SJSA1 (cell line): ENCODE measurements at regions not wholly inside any gene's neighbourhood (a gene's known extent, or its start where the extent isn't known, plus 50 kb on each side); places are given as distances from the start of the nearest gene placed in this dataset.

Experiments
- DNase-seq, 2 experiments: peaks; one replicate each; pipeline ENCODE4 v3.0.0-alpha.2; 2015 to 2020; ENCODE audit warnings: low spot score in 2 of 2, low read depth in 1 of 2
- H3K27ac ChIP-seq: fragments of 250-450 bp; sonication (Bioruptor Pico); 2 replicates; pipeline ENCODE4 v1.5.1; 2020; ENCODE audit warnings: mild to moderate bottlenecking, moderate library complexity
- H3K27me3 ChIP-seq: fragments of 250-450 bp; sonication (Bioruptor Pico); replicated peaks from 2 replicates; pipeline ENCODE4 v1.5.1; 2020; ENCODE audit warnings: mild to moderate bottlenecking, moderate library complexity
- H3K36me3 ChIP-seq: fragments of 250-450 bp; sonication (Bioruptor Pico); 2 replicates; pipeline ENCODE4 v1.5.1; 2020; ENCODE audit warnings: mild to moderate bottlenecking
- H3K4me1 ChIP-seq: fragments of 250-450 bp; sonication (Bioruptor Pico); replicated peaks from 2 replicates; pipeline ENCODE4 v1.6.1; 2021; ENCODE audit warnings: mild to moderate bottlenecking
- H3K4me3 ChIP-seq: fragments of 250-450 bp; sonication (Bioruptor Pico); 2 replicates; pipeline ENCODE4 v1.5.1; 2020; ENCODE audit warnings: mild to moderate bottlenecking
- H3K9me3 ChIP-seq: fragments of 250-450 bp; sonication (Bioruptor Pico); replicated peaks from 2 replicates; pipeline ENCODE4 v1.5.1; 2020; ENCODE audit warnings: mild to moderate bottlenecking

DNA sequence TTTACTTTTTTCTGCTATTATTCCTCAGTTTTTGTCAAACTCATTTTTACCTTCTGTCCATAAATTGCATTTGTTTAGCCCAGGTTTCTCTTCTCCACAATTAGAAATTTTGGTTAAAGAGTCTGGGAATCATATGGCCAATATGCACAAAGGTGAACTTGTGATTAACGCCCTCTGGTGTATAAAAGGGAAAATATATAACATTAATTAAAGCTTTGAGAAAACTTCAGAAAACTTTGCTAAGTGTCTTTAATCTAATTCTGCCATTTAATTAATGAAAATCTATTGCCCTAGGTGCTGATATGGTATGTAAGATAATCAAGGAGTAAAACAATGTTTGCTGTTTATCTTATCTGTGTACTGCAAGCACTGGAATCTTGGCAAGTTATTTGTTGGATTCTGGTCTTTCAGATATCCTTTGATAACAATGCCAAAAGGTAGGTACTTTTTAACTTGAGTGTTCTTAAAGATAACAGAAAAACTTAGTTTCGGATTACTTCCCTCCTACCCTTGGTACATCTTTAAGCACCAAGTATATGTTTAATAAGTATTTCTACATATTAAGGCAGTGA lies 402.6 kb downstream of the SUCLA2 start:
- no peaks in the 10 kb centered on the region for H3K4me1 ChIP-seq
- no peak overlapping the region for H3K27ac ChIP-seq
- H3K27me3 ChIP-seq: no peaks in the 10 kb centered on the region
- H3K4me3 ChIP-seq: no peak overlapping the region
- H3K36me3 ChIP-seq: no peaks in the 10 kb centered on the region
- peak in 1 of 2 experiments; percentile 3 for DNase-seq
- no peaks in the 10 kb centered on the region for H3K9me3 ChIP-seq

- Histone ChIP-seq H3K4me3 (no peak overlapping the region), H3K27me3 (no peaks in the 10 kb centered on the region), H3K9me3 (no peaks in the 10 kb centered on the region), H3K27ac (no peak overlapping the region), H3K36me3 (no peaks in the 10 kb centered on the region), H3K4me1 (no peaks in the 10 kb centered on the region)
- DNase-seq: no peak
Measured at GRCh38 chr13:47594833-47595232, 406.2 kb downstream of the SUCLA2 start.

GRCh38 chr13:47592256-47592655 lies 408.8 kb downstream of the SUCLA2 start:
- Histone ChIP-seq H3K4me3 (no peak overlapping the region), H3K27ac (no peak overlapping the region), H3K4me1 (no peaks in the 10 kb centered on the region), H3K36me3 (no peaks in the 10 kb centered on the region), H3K27me3 (no peaks in the 10 kb centered on the region), H3K9me3 (no peaks in the 10 kb centered on the region)
- no peak for DNase-seq

DNA sequence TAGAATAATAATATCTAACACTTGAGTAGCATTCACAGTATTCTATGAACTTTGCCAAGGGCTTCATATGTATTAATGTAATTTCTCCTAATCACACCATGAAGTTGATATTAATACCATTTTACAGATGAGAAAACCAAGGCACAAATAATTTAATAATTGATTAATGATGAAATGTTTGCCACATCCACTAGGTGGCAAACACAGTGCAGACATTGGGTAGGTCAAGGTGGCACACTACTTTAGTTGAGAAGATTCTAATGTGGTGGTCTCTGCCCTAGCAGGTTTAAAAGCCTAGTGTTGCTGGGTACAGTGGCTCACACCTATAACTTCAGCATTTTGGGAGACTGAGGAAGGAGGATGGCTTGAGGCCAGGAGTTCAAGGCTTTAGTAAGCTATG lies 412.4 kb downstream of the SUCLA2 start:
- no peak overlapping the region for H3K4me3 ChIP-seq
- H3K27me3 ChIP-seq: no peaks in the 10 kb centered on the region
- DNase-seq: no peak
- no peaks in the 10 kb centered on the region for H3K9me3 ChIP-seq
- no peak overlapping the region for H3K27ac ChIP-seq
- no peaks in the 10 kb centered on the region for H3K36me3 ChIP-seq
- H3K4me1 ChIP-seq: no peaks in the 10 kb centered on the region

- Histone ChIP-seq H3K27ac (no peak overlapping the region), H3K4me1 (no peaks in the 10 kb centered on the region), H3K4me3 (no peak overlapping the region), H3K27me3 (no peaks in the 10 kb centered on the region), H3K9me3 (no peaks in the 10 kb centered on the region), H3K36me3 (no peaks in the 10 kb centered on the region)
- no peak for DNase-seq
Measured at GRCh38 chr13:47572375-47572774, 428.7 kb downstream of the SUCLA2 start.

- Histone ChIP-seq H3K27ac (no peak overlapping the region), H3K4me1 (no peaks in the 10 kb centered on the region), H3K4me3 (no peak overlapping the region), H3K27me3 (no peaks in the 10 kb centered on the region; the same call in 1 of the 2 replicates), H3K9me3 (no peaks in the 10 kb centered on the region), H3K36me3 (no peaks in the 10 kb centered on the region)
- DNase-seq: no peak
Measured at GRCh38 chr13:47564041-47564440, 437.0 kb downstream of the SUCLA2 start.

GRCh38 chr13:47556703-47557102 lies 444.4 kb downstream of the SUCLA2 start:
- no peak for DNase-seq
- no peaks in the 10 kb centered on the region; the same call in 1 of the 2 replicates for H3K27me3 ChIP-seq
- H3K27ac ChIP-seq: no peak overlapping the region
- no peak overlapping the region for H3K4me3 ChIP-seq
- no peaks in the 10 kb centered on the region for H3K9me3 ChIP-seq
- H3K4me1 ChIP-seq: no peaks in the 10 kb centered on the region
- H3K36me3 ChIP-seq: no peaks in the 10 kb centered on the region

DNA sequence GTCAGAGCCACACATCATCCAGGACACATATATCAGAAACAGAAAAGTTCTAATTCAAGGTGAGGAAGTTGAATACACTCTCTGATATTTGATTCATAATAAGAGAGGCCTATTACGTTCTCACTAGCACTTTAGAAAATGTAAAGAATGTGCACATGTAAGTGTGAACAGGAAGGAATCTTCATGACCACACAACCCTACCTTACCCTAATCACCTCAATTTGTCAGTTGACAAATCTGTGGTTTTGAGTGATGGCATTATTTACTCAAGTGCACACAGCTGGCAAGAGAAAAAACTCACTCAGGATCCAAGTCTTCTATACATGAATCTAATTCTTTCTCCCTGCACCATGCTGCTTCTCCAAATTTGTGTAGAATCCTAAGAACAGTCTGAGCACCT lies 445.8 kb downstream of the SUCLA2 start:
- Histone ChIP-seq H3K9me3 (no peaks in the 10 kb centered on the region), H3K4me3 (no peak overlapping the region), H3K27me3 (no peaks in the 10 kb centered on the region; the same call in 1 of the 2 replicates), H3K4me1 (no peaks in the 10 kb centered on the region), H3K36me3 (no peaks in the 10 kb centered on the region), H3K27ac (no peak overlapping the region)
- no peak for DNase-seq

DNA sequence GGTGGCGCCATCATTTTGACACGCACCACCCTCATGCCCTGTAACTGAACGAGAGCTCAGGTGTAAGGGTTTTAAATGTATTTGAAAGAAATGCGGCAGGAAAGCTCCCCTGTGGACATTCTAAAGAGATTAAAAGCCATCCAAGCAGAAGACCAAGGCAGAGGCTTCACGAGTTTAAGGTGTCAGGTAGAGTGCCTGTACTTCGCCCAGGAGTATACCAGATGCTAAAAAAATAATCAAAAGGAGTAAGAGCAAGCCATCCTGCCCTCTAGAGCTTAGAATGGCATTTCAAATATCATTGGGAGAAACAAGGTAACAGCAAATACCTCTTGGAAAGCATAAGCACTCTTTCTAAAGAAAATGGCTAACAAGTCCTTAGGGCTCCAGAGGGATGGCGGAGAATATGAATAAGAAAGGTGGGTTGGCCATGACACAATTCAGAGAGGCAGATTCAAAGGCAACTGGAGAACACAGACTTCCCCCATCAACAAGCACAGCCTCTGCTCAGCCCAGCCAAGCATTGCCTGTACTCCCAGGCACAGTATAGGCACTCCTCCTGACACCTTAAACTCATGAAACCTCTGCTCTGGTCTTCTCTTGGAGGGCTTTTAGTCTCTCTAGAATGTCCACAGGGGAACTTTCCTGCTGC lies 447.6 kb downstream of the SUCLA2 start:
- H3K36me3 ChIP-seq: no peaks in the 10 kb centered on the region
- DNase-seq: no peak
- no peak overlapping the region for H3K4me3 ChIP-seq
- no peaks in the 10 kb centered on the region for H3K4me1 ChIP-seq
- H3K9me3 ChIP-seq: no peaks in the 10 kb centered on the region
- no peaks in the 10 kb centered on the region for H3K27me3 ChIP-seq
- H3K27ac ChIP-seq: no peak overlapping the region

GRCh38 chr13:47549219-47549752 lies 451.8 kb downstream of the SUCLA2 start:
- no peaks in the 10 kb centered on the region for H3K4me1 ChIP-seq
- no peaks in the 10 kb centered on the region for H3K9me3 ChIP-seq
- no peak overlapping the region for H3K27ac ChIP-seq
- H3K4me3 ChIP-seq: no peak overlapping the region
- no peaks in the 10 kb centered on the region for H3K27me3 ChIP-seq
- no peaks in the 10 kb centered on the region for H3K36me3 ChIP-seq
- DNase-seq: no peak

GRCh38 chr13:47548294-47548840 lies 452.7 kb downstream of the SUCLA2 start:
- DNase-seq: no peak
- Histone ChIP-seq H3K9me3 (no peaks in the 10 kb centered on the region), H3K27ac (no peak overlapping the region), H3K4me3 (no peak overlapping the region), H3K36me3 (no peaks in the 10 kb centered on the region), H3K27me3 (no peaks in the 10 kb centered on the region), H3K4me1 (no peaks in the 10 kb centered on the region)

DNA sequence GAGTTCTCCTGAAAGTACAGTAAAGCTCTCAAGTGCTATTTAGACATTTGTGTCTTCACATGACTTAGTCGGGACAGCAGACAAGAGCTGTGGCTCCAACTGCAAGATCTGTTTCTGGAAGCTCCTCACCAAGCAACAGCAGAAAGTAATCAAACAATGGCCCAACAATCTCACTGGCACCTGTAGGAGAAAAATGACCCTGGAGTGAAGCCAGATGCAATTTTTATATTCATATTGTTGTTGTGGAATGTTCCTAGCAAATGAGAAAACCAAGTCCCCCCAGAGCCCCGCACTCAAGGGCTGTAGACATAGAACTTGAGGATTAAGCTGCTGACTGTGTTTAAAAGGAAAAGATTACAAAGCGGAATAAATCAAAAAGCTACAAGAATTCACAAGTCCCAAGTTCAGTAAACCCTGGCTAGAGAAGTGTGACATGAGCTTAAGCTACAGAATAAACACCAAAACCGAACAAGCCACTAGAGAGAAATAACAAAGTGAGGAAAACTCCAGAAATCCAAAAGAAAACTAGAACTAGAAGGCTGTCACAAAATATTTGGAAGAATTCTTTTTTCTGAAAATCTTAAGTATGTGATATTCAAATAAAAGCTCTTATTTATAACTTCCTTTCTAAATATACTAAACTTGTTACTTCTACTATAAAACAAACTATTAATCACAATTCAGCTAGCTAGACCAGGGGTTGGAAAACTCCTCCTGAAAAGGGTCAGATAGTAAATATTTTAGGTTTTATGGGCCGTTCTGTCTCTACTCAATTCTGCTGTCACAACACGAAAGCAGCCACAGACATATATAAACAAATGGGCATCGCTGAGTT lies 454.5 kb downstream of the SUCLA2 start:
- Histone ChIP-seq H3K4me3 (no peak overlapping the region), H3K4me1 (no peaks in the 10 kb centered on the region), H3K27me3 (no peaks in the 10 kb centered on the region), H3K9me3 (no peaks in the 10 kb centered on the region), H3K36me3 (no peaks in the 10 kb centered on the region), H3K27ac (no peak overlapping the region)
- no peak for DNase-seq

- H3K9me3 ChIP-seq: no peaks in the 10 kb centered on the region
- no peak for DNase-seq
- H3K36me3 ChIP-seq: no peaks in the 10 kb centered on the region
Measured at GRCh38 chr13:47545201-47546024, 455.7 kb downstream of the SUCLA2 start.

More at GRCh38 chr13:47545201-47546024, 455.7 kb downstream of the SUCLA2 start:
- Histone ChIP-seq H3K27ac (no peak overlapping the region), H3K4me3 (no peak overlapping the region), H3K4me1 (no peaks in the 10 kb centered on the region), H3K27me3 (no peaks in the 10 kb centered on the region)
